Fibroblast of skin of abdomen (primary cell): ENCODE measurements at regions not wholly inside any gene's neighbourhood (a gene's known extent, or its start where the extent isn't known, plus 50 kb on each side); places are given as distances from the start of the nearest gene placed in this dataset.
"Not testable (repeated sequence)": the region's sequence is repeated elsewhere in the genome, so short reads cannot be mapped to it uniquely, and the experiment has no call there.

Source experiments
- DNase-seq: peaks from one replicate; pipeline ENCODE4 v3.0.0-alpha.2; 2013

- DNase-seq: no peak
Measured at GRCh38 chr3:197404754-197405153, 106.3 kb upstream of the DLG1 start.

- DNase-seq: no peak
Measured at GRCh38 chr3:197404030-197404429, 105.6 kb upstream of the DLG1 start.

- not testable (repeated sequence) for DNase-seq
Measured at GRCh38 chr3:197402401-197402800, 104.0 kb upstream of the DLG1 start.

- DNase-seq: no peak
Measured at GRCh38 chr3:197399486-197399885, 101.1 kb upstream of the DLG1 start.

- DNase-seq: no peak
Measured at GRCh38 chr3:197398286-197398878, 100.0 kb upstream of the DLG1 start.

- no peak for DNase-seq
Measured at GRCh38 chr3:197397838-197398237, 99.4 kb upstream of the DLG1 start.

- DNase-seq: peak; percentile 99
Measured at GRCh38 chr3:197394464-197395321, 96.3 kb upstream of the DLG1 start.

- not testable (repeated sequence) for DNase-seq
Measured at GRCh38 chr3:197394126-197394463, 95.7 kb upstream of the DLG1 start.

- DNase-seq: no peak
Measured at GRCh38 chr3:197393711-197394110, 95.3 kb upstream of the DLG1 start.

- no peak for DNase-seq
Measured at GRCh38 chr3:197392961-197393360, 94.5 kb upstream of the DLG1 start.

GRCh38 chr3:197381371-197381770, 83.0 kb upstream of the DLG1 start:
- DNase-seq: no peak

GRCh38 chr3:197380786-197381185, 82.4 kb upstream of the DLG1 start:
- DNase-seq: no peak

- no peak for DNase-seq
Measured at GRCh38 chr3:197378985-197379718, 80.7 kb upstream of the DLG1 start.

GRCh38 chr3:197376735-197377555, 78.5 kb upstream of the DLG1 start:
- no peak for DNase-seq

- DNase-seq: no peak
Measured at GRCh38 chr3:197376020-197376419, 77.6 kb upstream of the DLG1 start.

GRCh38 chr3:197375001-197375441, 76.6 kb upstream of the DLG1 start:
- no peak for DNase-seq

- no peak for DNase-seq
Measured at GRCh38 chr3:197373096-197373495, 74.7 kb upstream of the DLG1 start.

GRCh38 chr3:197372047-197372661, 73.7 kb upstream of the DLG1 start:
- peak; percentile 92 for DNase-seq

- DNase-seq: peak; percentile 48
Measured at GRCh38 chr3:197371591-197372046, 73.2 kb upstream of the DLG1 start.

- no peak for DNase-seq
Measured at GRCh38 chr3:197369545-197369944, 71.1 kb upstream of the DLG1 start.

GRCh38 chr3:197368821-197369220, 70.4 kb upstream of the DLG1 start:
- DNase-seq: no peak

- no peak for DNase-seq
Measured at GRCh38 chr3:197368330-197368729, 69.9 kb upstream of the DLG1 start.
